ENCODE measurements at regions not wholly inside any gene's neighbourhood (a gene's known extent, or its start where the extent isn't known, plus 50 kb on each side); places are given as distances from the start of the nearest gene placed in this dataset.
"Not testable (repeated sequence)": the region's sequence is repeated elsewhere in the genome, so short reads cannot be mapped to it uniquely, and the experiment has no call there.

DNA sequence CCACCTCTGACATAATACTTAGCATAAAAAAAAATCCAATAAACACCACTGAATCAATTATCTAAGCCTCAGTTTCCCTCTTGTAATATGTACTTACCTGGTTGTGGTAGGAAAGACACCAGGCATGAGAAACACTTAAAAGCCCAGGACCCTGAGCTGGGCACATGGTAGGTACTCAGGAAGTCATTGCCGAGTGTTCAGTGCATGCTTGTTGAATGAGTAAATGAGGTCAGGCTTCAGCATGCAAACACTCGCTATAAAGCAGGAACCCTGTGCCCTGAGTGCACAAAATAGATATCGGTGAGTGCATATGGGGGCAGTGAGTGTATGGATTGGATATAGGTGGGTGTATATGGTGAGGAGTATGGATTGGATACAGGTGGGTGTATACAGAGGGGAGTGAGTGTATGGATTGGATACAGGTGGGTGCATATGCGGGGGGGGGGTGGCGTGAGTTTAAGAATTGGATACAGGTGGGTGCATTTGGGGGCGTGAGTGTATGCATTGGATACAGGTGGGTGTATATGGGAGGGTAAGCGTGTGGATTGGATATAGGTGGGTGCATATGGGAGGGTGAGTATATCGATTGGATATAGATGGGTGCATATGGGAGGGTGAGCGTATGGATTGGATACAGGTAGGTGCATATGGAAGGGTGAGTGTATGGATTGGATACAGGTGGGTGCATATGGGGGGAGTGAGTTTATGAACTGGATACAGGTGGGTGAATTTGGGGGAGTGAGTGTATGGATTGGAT lies 194.3 kb upstream of the MSX2 start:
- DNase-seq, result no peak

- no peak for DNase-seq
Observed at GRCh38 chr5:174531782-174532191, 192.6 kb upstream of the MSX2 start.

- peak; percentile 93 for DNase-seq
Observed at GRCh38 chr5:174532455-174533453, 191.6 kb upstream of the MSX2 start.

GRCh38 chr5:174533751-174534241 lies 190.6 kb upstream of the MSX2 start:
- DNase-seq, result peak; percentile 92

- peak; percentile 46 for DNase-seq
Observed at GRCh38 chr5:174535669-174536068, 188.7 kb upstream of the MSX2 start.

- DNase-seq, result not testable (repeated sequence)
Observed at GRCh38 chr5:174539823-174540222, 184.6 kb upstream of the MSX2 start.

DNA sequence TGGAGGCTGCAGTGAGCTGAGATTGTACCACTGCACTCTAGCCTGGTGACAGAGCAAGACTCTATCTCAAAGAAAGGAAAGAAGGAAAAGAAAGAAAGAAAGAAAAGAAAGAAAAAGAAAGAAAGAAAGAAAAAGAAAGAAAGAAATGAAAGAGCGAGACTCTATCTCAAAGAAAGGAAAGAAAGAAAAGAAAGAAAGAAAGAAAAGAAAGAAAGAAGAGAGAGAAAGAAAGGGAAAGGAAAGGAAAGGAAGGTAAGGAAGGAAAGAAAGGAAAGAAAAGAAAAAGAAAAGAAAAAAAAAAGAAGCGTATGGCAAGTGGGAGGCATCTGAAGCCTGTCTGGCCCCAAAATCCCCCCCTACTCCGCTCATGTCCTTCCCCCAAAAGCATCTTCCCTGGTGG lies 182.3 kb upstream of the MSX2 start:
- no peak for DNase-seq

DNA sequence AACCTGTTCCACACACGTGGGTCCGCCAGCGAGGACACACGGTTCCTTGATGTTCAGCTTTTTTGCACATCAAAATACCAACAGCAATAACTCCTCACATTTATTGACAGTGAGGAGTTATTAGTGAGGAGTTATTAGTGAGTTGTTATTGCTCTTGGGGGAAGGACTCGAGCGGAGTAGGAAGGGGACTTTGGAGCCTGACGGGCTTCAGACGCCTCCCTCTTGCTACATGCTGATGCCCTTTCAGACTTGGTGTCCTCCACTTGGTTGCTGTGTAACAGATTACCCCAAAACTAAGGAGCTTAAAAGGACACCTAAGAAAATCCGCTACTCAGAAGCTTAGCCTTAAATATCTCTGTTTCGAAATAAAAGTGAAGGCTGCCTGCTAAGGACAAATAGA lies 181.9 kb upstream of the MSX2 start:
- no peak for DNase-seq

DNA sequence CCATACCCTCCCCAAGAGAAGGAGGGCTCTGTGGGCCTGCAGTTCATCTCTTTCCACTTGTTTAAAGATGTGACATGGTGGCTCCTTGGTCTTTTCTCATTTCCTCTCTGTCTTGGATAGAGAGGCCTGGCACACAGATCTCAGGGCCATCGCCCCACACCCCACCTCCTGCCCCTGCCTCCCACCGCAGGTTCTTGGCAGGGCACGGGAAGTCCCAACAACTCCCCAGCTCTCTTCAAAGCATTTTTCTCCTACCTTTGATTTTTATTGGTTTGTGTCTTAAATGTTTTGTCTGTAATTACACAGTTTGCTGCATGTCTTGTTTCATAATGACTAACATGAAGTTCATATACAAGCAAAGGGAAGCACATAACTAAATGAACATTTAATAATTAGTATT lies 178.5 kb upstream of the MSX2 start:
- DNase-seq, result no peak

DNA sequence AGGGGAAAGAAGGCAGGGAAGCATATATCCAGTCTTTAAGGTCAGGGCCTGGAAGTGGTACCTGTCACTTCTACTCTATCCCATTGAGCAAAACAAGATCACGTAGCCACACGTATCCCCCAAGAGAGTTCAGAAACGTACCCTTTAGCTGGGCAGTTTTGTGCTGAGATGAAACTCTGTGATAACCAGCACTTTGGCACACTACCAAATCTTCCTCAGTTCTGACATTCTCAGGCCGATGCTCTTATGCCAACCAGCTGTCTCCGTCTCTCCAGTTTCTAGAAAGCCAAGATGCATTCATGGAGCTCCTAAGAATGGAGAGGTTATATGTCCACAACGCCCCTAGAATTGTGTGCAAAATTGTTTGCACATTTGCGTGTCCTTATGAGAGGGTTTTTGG lies 176.6 kb upstream of the MSX2 start:
- no peak for DNase-seq

DNA sequence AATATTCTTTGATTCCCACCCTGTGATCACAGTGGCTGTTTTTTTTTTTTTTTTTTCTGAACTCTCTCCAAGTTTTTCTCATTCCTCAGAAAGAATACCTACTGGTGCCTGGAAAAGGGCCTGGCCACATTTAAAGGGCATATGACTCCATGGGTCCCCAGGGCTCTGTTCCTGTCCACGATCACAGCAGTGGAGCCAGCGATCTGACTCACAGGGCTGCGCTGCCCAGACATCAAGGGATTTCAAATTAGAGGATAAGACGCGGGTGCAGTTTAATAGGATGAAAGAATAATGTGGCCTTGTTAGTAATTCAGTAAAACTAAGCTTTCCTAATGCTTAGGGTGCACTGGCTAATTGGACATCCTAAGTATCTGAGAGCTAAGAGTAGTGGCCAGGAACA lies 175.1 kb upstream of the MSX2 start:
- no peak for DNase-seq

GRCh38 chr5:174550026-174550425 lies 174.4 kb upstream of the MSX2 start:
- no peak for DNase-seq

DNA sequence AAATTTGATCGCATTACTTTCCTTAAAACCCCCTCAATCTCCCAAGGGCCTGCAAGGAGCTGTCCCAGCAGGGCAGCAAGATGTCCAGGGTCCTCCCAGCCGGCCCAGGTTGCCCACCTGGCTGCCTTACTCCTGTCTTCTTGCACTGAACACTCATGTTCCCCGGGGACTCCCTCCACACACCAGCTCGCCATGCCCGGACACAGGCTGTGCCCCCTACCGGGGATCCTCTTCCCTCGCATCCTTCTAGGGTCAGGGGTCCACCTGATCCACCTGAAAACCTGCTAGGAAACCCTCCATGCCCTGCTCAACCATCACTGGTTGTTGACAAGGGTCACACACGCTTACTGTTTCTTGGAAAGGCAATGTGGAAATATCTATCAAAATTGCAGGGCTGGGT lies 172.0 kb upstream of the MSX2 start:
- DNase-seq, result no peak

DNA sequence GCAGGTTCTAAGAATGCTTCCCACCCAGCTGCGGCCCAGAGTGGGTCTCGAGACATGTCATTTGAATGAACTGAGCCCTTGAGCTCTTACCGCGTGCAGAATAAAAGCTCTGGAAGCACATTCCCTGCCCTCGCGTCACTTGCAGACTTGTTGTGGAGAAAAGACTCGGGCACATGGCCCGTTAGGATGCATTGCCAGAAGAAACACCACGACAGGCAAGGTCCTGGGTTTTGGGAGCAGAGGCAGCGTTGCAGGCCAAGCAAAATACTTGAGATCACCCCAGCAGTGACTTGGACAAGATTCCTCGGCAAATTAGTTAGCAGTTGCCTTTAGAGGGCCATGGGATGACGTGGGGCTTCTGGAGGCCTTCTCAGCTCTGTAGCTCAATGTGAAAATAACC lies 170.8 kb upstream of the MSX2 start:
- no peak for DNase-seq

- DNase-seq, result no peak
Observed at GRCh38 chr5:174555726-174556125, 168.7 kb upstream of the MSX2 start.

GRCh38 chr5:174556756-174557155 lies 167.6 kb upstream of the MSX2 start:
- no peak for DNase-seq

GRCh38 chr5:174558190-174558589 lies 166.2 kb upstream of the MSX2 start:
- no peak for DNase-seq

DNA sequence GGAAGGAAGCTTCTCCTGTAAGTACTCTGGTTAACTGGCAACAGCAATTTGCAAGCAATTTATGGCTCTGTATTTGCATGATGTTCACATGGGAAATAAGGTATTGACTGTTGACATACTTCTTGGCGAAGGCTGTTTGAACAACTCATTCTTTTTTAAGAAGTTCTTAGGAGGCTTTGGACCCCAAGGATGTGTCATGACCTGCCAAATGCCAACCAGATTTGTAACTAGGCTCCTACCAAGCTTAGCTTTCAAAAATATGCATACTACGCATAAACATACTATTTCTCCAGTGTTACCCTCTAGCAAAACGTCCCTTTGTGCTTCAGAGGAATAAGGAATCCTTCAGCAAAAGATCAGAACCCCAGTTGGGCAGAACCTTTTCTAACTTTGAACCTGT lies 165.2 kb upstream of the MSX2 start:
- DNase-seq, result no peak

DNA sequence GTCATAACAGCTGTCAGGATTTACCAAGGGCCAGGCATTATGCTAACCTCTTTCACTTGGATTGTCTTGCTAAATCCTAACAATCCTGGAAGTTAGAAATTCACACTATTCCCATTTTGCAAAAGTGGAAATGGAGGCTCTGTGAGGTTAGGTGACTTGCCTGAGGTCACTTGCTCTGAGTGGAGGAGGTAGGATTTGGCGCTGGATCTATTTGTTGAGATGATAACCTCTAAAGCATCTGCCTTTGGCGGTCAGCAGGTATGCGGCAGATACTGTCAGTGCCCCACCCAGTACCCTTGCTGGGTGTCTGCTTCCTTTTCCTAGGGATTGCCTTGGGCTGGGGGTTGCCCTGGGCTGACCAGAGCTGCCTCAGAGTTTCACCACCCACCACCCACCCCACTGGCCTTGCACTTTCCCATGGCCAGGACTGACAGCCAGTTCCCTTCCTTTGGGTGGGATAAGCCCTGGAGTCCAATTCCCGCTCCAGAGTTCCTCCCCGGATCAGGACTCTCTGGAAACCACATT lies 164.8 kb upstream of the MSX2 start:
- no peak for DNase-seq

GRCh38 chr5:174560861-174561260 lies 163.5 kb upstream of the MSX2 start:
- DNase-seq, result no peak

GRCh38 chr5:174563040-174563439 lies 161.3 kb upstream of the MSX2 start:
- not testable (repeated sequence) for DNase-seq

- no peak for DNase-seq
Observed at GRCh38 chr5:174563899-174564298, 160.5 kb upstream of the MSX2 start.

DNA sequence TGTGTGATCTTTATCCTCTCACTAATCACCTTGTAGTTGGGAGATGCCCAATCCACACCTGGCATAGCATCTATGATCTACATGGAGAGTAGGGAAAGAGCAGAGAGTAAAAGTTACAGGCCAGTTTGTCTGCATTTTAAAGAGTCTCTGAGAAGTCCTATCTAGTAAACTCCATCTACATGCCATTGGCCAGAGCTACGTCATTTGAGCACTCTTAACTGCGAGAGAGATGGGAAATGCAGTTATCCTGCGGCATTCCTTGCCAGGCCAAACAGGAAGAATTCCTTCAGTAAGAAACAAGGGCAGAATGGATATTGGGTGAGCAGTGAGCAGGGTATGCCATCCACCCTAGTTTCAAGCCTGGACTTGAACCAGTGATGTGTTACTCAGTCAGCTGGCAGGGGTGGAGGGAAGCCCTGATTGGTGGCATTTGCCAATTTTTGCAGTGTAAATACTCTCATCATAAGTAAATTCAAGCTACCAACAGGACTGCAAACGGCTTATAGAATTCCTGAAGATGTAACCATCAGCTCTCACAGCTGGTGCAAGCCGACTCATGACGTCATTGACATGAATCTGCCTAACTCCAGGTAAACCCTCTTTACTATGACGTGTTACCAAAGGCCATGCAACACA lies 156.8 kb upstream of the MSX2 start:
- DNase-seq, result no peak

Data from HCEC 1CT (cell line).